ENCODE measurements at regions not wholly inside any gene's neighbourhood (a gene's known extent, or its start where the extent isn't known, plus 50 kb on each side); places are given as distances from the start of the nearest gene placed in this dataset.

- H3K4me3 ChIP-seq: no peak overlapping the region
- no peak overlapping the region for H3K27ac ChIP-seq
- no peaks in the 10 kb centered on the region for H3K9me3 ChIP-seq (ENCODE audit: low read depth)
- H3K27me3 ChIP-seq: no peaks in the 10 kb centered on the region
- no peak for DNase-seq (ENCODE audit: low read depth in 1 of 2, low spot score in 1 of 2)
- no peaks in the 10 kb centered on the region for H3K36me3 ChIP-seq
- TF ChIP-seq, protein P1, sequence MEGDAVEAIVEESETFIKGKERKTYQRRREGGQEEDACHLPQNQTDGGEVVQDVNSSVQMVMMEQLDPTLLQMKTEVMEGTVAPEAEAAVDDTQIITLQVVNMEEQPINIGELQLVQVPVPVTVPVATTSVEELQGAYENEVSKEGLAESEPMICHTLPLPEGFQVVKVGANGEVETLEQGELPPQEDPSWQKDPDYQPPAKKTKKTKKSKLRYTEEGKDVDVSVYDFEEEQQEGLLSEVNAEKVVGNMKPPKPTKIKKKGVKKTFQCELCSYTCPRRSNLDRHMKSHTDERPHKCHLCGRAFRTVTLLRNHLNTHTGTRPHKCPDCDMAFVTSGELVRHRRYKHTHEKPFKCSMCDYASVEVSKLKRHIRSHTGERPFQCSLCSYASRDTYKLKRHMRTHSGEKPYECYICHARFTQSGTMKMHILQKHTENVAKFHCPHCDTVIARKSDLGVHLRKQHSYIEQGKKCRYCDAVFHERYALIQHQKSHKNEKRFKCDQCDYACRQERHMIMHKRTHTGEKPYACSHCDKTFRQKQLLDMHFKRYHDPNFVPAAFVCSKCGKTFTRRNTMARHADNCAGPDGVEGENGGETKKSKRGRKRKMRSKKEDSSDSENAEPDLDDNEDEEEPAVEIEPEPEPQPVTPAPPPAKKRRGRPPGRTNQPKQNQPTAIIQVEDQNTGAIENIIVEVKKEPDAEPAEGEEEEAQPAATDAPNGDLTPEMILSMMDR (IDR thresholded peaks at IDR 0.05; ENCODE audit: low read depth, low read length): no peak
- H3K4me1 ChIP-seq (ENCODE audit: low read depth): no peaks in the 10 kb centered on the region
Observed at GRCh38 chr5:164412531-164412930, 907.1 kb downstream of the MAT2B start.

GRCh38 chr5:164420161-164420560 is 914.7 kb downstream of the MAT2B start:
- Histone ChIP-seq H3K36me3 (no peaks in the 10 kb centered on the region), H3K4me1 (ENCODE audit: low read depth) (no peaks in the 10 kb centered on the region), H3K4me3 (no peak overlapping the region), H3K27me3 (no peaks in the 10 kb centered on the region), H3K27ac (no peak overlapping the region), H3K9me3 (ENCODE audit: low read depth) (no peaks in the 10 kb centered on the region)
- TF ChIP-seq, protein P1 (IDR thresholded peaks at IDR 0.05; ENCODE audit: low read depth, low read length): no peak
- no peak for DNase-seq (ENCODE audit: low read depth in 1 of 2, low spot score in 1 of 2)

- H3K9me3 ChIP-seq (ENCODE audit: low read depth): no peaks in the 10 kb centered on the region
- H3K4me3 ChIP-seq: no peak overlapping the region
- no peaks in the 10 kb centered on the region for H3K36me3 ChIP-seq
- TF ChIP-seq, protein P1 (IDR thresholded peaks at IDR 0.05; ENCODE audit: low read depth, low read length): peak; percentile 58
- H3K27me3 ChIP-seq: no peaks in the 10 kb centered on the region
- H3K4me1 ChIP-seq (ENCODE audit: low read depth): no peaks in the 10 kb centered on the region
- DNase-seq (ENCODE audit: low read depth in 1 of 2, low spot score in 1 of 2): peak; percentile 65 to 80
- H3K27ac ChIP-seq: no peak overlapping the region
Observed at GRCh38 chr5:164422400-164422799, 917.0 kb downstream of the MAT2B start.

- no peaks in the 10 kb centered on the region for H3K9me3 ChIP-seq (ENCODE audit: low read depth)
- TF ChIP-seq, protein P1 (IDR thresholded peaks at IDR 0.05; ENCODE audit: low read depth, low read length): no peak
- no peaks in the 10 kb centered on the region for H3K4me1 ChIP-seq (ENCODE audit: low read depth)
- no peaks in the 10 kb centered on the region for H3K27me3 ChIP-seq
- H3K4me3 ChIP-seq: no peak overlapping the region
- no peak for DNase-seq (ENCODE audit: low read depth in 1 of 2, low spot score in 1 of 2)
- no peak overlapping the region for H3K27ac ChIP-seq
- H3K36me3 ChIP-seq: no peaks in the 10 kb centered on the region
Observed at GRCh38 chr5:164431634-164432304, 926.4 kb downstream of the MAT2B start.

DNA sequence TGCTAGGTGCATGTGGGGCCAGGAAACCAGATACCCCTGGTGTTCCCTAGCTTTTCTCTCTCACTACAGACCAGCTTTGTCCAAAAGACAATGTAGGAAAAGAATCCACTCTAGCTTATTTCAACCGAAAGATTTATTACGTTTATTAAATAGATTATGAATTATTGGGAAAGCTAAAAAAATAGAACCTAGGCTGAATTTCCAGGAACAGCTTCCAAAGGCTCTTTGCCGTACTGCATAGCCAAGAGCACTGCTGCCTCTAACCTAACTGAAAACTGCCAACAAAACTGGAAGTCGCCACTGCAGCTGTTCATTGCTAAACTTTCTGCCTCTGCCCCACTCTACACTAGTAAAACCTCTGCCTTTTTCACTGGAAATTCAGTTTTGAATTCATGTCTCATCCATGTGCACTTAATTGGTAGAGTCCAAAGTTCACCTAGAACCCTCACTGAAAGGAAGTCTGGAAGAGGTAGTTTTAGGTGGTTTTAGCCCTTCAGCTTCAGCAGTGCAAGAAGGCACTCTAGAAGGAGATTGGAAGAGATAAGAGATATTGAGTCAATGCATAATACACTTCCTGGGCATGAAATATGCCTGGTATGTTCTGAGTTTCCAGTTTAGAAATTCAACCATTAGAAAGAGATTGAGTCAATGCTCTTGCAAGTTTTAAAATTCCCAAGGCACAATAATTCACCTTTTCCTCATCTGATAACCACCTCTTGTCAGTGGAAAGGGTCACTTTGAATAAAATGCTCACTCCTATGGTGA is 927.9 kb downstream of the MAT2B start:
- no peaks in the 10 kb centered on the region for H3K36me3 ChIP-seq
- TF ChIP-seq, protein P1 (IDR thresholded peaks at IDR 0.05; ENCODE audit: low read depth, low read length): no peak
- H3K27me3 ChIP-seq: no peaks in the 10 kb centered on the region
- no peaks in the 10 kb centered on the region for H3K9me3 ChIP-seq (ENCODE audit: low read depth)
- H3K27ac ChIP-seq: no peak overlapping the region
- no peaks in the 10 kb centered on the region for H3K4me1 ChIP-seq (ENCODE audit: low read depth)
- peak in 1 of 2 donors; percentile 7 for DNase-seq (ENCODE audit: low read depth in 1 of 2, low spot score in 1 of 2)
- no peak overlapping the region for H3K4me3 ChIP-seq

Data from cardiac muscle cell (in vitro differentiated cells and primary cell).